ENCODE measurements at regions not wholly inside any gene's neighbourhood (a gene's known extent, or its start where the extent isn't known, plus 50 kb on each side); places are given as distances from the start of the nearest gene placed in this dataset.
A peak's percentile ranks its signal among the peaks of the same experiment; 100 is the strongest.
"Not testable (repeated sequence)": the region's sequence is repeated elsewhere in the genome, so short reads cannot be mapped to it uniquely, and the experiment has no call there.

DNA sequence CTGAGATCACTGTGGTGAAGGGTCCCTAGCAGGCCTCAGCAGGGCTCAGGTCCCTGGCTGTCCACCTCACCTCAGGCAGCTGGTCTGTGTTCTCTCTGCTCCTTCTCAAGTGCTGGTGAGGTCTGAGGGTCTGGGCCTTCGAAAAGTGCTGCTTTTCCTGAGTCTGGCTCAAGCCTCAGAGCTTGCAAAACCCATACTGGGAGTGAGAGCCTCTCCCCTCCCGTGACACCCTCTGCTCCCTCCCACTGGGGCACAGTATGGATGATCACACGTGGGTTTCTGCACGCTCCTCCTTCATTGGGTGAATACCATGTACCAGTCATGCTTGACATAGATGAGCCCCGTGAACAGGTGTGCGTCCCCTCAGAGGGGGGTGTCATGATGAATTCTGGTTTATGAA, 73.3 kb upstream of the WASF3 start:
- DNase-seq: no peak

DNA sequence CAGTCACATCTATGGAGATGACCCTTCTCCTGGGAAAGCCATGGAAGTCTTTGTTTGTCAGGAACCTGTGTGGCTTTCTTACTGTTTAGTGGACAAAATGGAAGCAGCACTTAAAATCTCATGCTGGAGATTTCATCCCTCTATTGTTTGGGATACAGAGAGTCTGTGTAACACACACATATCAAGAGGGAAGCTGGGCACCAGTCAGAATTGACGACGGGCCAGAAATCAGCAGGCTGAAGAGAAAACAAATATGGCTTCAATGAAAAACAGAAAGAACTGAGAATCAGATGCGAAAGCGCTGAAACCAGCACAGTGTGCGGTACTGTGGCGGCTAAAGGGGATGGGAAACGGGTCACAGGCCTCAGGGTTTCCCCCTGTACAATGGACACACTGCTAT, 72.2 kb upstream of the WASF3 start:
- DNase-seq: no peak

DNA sequence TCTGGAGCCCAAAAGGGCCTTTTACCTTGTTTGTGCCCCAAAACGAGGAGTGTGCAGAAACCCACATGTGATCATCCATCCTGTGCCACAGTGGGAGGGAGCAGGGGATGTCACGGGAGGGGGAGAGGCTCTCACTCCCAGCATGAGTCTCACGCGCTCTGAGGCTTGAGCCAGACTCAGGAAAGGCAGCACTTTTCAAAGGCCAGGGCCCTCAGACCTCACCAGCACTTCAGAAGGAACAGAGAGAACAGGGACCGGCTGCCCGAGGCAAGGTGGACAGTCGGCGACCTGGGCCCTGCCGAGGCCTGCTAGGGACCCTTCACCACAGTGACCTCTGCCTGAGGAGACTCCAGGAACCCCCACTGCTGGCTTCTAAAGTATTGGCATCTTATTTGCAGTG, 71.7 kb upstream of the WASF3 start:
- DNase-seq: no peak

DNA sequence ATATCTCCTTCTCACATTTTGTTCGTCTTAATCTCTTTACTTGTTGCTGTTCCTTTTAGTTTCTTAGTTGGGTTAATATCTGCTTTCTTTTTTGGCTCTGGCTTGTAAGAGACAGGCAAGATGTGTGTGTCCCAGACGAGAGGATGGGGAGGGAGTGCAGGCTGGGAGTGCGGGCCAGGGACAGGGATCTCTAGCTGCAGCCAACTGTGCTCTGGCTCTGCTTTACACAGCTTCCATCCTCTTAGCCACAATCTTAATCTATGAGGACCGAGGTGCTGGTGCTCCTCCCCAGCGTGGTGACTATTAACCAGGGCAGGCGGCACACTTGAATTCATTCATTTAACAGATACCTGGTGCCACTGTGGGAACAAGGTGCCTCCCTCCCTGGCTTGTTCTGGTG, 70.9 kb upstream of the WASF3 start:
- no peak for DNase-seq

DNA sequence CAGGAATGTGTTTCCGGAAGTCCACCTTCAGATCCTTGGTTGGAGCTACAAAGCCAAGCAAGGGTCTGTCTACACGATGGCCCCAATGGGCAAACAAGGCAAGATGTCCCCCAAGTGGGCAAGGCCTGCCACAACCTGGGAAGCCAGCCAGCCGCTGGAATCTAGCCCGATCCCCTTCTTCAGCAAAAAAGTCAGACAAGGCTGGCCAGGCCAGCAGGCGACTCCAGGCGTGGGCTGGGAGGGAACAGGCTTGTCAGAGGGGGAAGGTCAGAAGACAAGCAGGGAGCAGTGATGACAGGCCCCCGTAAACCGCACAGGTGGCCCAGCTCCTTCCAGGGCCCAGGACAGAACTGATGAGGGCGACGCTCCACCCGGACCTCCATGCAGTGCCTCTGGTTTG, 69.7 kb upstream of the WASF3 start:
- no peak for DNase-seq

DNA sequence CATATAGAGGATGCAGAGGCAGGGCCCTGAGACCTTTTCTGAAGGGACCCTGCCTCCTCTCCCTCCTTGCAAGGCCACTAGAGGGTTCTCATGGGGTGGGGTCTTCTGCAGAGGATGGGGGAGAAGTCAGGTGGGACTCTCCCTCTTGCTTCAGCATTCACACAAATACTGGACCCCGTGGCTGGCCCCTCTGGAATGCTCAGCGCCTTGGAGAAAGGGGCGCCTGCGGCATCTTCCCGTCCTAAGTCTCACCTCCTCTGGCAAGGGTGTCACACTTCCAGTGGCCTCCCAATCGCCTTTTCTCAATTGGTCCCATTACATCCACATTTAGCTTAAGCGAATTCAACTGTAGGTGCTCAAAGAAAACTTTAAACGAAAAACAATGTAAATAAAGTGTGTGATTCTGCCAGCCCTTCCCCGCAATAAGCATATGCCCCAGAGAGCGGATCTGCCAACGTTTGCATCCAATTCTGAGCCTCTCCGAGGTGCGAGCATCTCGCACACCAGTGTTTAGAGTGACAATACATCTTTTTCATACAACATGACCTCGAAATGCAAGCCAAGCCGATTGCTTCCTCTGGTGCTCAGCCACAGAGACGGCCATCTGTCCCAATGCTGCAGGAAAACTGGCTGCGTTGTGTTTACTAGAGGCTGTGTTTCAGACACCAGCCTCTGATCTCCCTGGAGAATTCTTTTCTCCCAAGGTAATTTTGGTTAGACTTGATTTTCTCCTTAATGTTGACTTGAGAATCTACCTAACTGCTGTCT, 69.1 kb upstream of the WASF3 start:
- DNase-seq: no peak

DNA sequence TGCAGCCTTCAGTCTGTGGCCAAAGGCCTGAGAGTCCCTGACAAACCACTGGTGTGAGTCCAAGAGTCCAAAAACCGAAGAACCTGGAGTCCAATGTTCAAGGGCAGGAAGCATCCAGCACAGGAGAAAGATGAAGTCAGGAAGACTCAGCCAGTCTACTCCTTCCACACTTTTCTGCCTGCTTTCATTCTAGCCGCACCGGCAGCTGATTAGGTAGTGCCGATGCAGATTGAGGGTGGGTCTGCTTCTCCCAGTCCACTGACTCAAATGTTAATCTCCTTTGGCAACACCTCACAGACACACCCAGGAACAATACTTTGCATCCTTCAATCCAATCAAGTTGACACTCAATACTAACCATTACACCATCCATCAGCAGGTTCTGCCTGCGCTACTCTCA, 65.2 kb upstream of the WASF3 start:
- DNase-seq: not testable (repeated sequence)

DNA sequence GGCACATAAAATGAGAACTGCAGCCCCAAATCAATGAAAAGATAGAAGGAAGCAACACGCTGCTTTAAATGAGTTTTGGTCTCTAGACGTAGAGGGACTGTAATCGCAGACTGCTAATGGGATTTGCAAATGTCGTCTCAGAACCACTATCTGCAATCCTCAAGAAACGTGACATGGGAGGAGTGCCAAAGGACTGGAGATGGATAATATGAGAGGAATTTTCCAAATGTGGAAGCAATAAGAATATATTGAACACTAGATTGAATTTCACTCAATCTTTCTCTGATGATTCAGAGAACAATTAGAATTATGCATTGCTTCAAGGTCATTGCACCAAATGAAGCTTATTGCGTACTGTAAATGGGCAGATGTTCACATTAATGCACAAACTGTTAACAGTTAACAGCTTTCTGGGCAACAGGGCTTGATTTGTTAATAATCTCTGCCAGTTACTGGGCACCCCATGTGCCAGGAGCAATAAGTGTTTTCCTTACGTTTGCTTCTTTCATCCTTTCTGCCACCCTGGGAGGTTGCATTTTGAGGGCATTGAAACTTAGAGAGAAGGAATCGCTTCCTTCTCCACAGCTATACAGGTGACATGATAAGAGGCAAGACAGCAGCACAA, 62.8 kb upstream of the WASF3 start:
- DNase-seq: no peak

DNA sequence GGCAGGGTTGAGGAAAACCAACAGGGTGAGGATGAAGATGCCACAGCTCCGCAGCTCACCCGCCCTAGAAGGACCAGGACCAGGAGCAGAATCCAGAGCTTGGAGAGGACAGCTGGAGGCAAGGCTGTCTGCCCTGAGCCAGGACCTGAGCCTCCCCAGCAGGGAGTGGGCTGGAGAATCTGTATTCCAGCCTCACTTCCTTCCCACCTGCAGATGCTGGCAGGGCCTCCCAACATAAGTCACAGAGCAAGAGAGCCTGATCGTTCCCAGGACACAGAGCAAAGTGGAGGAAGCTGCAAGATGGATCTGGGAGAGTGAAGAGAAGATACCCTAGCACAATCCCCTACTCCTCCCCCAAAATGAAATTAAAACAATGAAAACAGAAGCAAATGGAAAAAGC, 61.7 kb upstream of the WASF3 start:
- DNase-seq: no peak

DNA sequence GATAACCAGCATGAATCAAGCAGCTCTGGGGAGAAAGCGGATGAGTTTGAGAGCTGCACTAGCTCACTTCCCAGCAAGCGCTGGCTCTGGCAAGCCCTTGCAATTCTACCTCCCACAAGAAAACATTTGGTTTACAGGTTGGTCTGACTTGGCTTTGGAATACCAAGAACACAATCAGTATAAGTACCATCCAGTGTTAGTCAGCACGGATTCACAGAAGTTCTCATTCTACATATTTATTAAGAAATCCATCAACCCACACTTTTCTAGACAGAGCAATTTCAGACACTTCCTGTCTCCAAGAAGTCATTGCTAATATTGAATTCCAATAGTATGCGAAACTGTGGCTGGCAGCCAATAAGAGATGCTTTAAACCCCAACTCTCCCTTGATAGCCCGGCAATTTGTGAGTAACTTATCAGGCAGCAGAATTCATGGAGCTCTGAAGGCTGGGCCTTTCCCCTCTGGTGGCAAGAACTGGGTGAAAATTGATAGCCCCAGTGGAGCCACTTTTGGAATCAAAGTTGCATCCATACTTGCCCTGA, 59.4 kb upstream of the WASF3 start:
- DNase-seq: no peak

DNA sequence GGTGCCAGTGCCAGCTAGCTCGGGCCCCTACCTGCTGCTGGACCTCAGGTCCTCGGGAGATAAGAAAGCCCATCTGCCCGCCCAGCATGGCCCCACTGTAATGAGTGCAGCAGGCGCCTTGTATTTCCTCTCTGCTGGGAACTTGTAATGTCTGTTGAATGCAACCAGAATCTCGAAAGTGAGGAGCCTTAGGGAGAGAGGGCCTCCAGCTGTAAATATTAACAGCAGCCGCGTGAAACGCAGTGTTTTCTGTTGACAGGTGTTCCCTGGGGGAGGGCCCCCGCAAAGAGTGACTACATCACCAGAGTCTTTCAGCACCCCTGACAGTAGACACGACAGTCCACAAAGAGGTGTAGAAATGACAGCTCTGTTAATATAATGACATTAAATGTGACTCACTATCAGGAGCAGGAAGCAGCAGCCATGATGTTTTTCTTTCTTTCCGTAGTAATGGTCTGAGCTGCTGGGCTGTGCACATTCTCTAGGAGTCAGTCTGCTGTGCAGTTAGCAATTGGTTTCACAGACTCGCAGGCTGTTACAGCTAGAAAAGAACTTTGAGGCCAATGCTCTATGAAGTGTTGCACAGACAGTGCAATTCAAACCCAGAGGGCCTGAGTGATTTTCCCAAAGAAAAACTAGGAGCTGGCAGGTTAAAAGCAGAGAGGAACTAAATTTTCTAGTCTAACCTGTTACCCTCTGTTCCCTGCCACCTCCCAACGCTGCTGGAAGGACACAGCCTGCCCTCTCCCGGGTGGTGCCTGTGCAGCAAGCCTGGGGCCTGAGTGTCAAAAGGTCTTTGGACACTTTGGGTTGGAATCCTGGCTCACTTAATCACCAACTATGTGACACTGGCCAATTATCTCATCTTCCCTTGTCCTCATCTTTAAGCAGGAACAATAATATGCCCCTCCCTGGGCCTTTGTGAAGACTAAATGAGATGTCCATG, 58.6 kb upstream of the WASF3 start:
- no peak for DNase-seq

DNA sequence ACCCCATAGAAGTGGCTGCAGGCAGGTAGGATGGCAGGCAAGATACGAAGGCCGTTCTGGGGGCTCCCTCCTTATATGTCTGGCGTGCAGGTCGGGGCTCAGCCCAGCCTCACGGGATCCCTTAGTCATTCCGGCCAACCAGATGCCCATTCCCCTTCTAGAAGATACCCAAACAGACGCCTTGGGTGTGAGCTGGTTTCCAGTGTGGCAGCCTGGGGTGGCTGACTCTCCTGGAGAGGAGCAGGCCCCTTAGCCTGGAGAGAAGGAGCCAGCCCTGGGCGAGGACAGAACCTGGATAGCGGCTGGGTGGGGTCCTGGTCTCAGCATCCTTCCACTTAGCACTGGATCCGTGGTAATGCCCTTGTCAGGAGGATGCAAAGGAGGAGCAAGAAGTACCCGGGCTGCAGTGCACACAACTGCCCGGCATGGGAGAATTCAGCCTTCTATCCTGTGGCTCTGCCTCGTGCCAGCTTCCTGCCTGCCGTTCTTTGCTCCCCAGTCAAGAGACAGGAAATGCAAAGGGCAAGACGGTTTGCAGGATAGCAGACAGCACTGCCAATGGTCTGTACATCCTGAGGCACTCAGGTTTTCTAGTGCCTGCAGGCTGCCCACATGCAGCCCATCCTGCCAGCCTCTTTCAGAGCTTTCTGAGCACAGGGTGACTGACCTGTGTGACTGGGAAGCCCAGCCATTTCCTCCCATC, 56.7 kb upstream of the WASF3 start:
- DNase-seq: no peak

DNA sequence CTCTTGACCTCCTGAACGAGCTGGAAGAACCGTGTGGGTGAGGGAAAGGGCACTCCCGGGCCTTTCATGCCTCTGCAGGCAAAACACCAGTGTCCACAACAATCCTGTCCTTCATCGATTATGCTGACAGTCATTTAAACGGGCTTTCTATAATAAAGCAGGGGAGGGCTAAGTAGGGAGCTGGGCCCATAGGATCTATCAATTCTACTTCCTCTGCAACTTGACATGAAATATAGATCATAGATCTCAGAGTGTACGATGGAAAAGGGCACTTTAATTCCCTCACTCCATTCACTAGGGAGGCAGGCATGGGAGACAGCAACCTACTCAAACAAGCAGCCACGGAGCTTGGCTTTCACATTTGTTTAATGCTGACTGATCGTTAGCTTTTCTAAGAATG, 55.8 kb upstream of the WASF3 start:
- DNase-seq: no peak

DNA sequence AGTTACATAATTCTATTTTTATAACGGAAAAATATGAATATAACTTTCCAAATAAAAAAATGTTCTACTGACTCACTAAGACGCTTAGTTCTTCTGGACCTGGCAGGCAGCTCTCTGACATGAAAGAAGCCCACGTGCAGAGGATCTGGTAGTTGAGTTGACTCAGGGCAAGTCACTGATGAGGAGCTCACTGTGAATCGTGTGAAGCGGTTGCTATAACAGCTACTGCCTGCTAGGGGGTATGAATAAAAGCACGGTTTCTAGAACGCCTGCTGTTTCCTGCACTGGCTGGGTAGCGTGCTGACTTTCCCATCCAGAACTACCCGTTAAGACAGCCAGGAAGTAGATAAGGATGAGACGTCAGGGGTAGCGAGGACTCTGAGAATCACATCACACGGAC, 54.7 kb upstream of the WASF3 start:
- DNase-seq: peak; percentile 39

DNA sequence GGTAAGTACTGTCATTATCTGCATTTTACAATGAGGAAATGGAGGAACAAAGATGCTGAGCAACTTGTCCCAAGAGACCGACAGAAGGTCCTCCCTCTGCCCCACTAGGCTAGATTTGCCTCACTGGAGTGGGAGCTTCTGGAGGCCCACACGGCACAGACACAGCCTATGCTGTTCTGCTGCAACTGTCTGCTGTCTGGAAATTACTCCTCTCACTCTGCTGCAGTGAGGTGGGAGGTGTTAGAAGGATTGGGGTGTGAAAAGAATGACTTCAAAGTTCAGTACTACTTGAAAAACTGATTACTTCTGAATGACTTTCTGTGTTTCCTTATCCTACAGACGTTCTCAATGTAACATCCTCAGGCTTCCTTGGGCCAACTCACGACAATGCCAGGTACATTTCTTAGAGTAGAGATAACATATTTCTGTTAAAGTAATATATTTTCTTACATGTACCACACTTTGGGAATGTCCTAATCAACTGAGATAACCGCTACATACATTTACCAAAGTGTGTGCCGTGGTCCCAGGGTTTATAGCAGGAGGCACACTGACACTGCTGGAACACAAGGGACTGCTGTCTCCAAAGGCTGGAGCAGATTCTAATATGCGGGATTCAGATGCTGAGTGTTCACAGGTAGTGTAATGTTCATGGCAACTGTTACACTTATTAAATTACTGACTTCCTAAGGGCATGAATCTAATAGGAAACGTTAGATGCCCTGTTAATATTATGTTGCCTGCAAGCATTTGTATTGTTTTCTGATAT, 53.5 kb upstream of the WASF3 start:
- DNase-seq: no peak
